Immature natural killer cell (primary cell): ENCODE measurements at regions not wholly inside any gene's neighbourhood (a gene's known extent, or its start where the extent isn't known, plus 50 kb on each side); places are given as distances from the start of the nearest gene placed in this dataset.
"Not testable (repeated sequence)": the region's sequence is repeated elsewhere in the genome, so short reads cannot be mapped to it uniquely, and the experiment has no call there.

Experiments
- DNase-seq, 3 donors: peaks; one replicate each; pipeline ENCODE4 v3.0.0; 2022; ENCODE audit warnings: mixed read lengths in 1 of 3
- H3K27ac Mint-ChIP-seq, 6 donors: one replicate each; pipeline ENCODE4 v1.8.0; 2020; ENCODE audit warnings: mixed read lengths in 6 of 6, mild to moderate bottlenecking in 5 of 6, inconsistent platforms in 4 of 6, moderate library complexity in 3 of 6
- H3K27me3 Mint-ChIP-seq, 3 donors: one replicate each; pipeline ENCODE4 v1.8.0; 2020 to 2021; ENCODE audit warnings: low read depth in 3 of 3, mild to moderate bottlenecking in 3 of 3, mixed read lengths in 3 of 3, moderate library complexity in 3 of 3, inconsistent platforms in 1 of 3
- H3K36me3 Mint-ChIP-seq, 3 donors: one replicate each; pipeline ENCODE4 v1.8.0; 2020; ENCODE audit warnings: mixed read lengths in 3 of 3, inconsistent platforms in 2 of 3, mild to moderate bottlenecking in 2 of 3
- H3K4me1 Mint-ChIP-seq, 2 donors: one replicate each; pipeline ENCODE4 v1.8.0; 2020; ENCODE audit warnings: inconsistent platforms in 2 of 2, mild to moderate bottlenecking in 2 of 2, mixed read lengths in 2 of 2, moderate library complexity in 1 of 2
- H3K4me3 Mint-ChIP-seq, 5 donors: one replicate each; pipeline ENCODE4 v1.8.0; 2020; ENCODE audit warnings: mild to moderate bottlenecking in 5 of 5, mixed read lengths in 5 of 5, inconsistent platforms in 3 of 5, moderate library complexity in 3 of 5
- H3K9me3 Mint-ChIP-seq, 6 donors: one replicate each; pipeline ENCODE4 v1.8.0; 2020; ENCODE audit warnings: mild to moderate bottlenecking in 6 of 6, mixed read lengths in 6 of 6, inconsistent platforms in 4 of 6, moderate library complexity in 3 of 6

DNA sequence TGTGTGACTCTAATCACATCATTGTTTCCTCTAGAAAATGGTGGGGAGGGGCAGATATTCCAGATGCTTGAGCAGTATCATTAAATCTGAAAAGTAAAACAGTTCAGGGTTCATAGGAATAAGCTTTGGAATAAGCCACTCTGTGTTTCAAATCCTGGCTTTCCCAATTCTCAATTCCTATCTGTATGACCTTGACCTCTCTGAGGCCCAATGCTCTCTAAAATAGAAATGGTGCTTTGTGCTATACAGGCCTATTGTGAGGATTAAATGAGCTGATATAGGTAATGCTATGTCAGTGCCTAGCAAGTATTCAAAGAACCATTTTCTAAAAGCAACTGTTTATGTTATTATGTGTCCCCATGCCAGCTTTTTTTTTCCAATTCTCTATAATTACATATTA, 209.0 kb upstream of the PRSS16 start:
- no peaks in the 10 kb centered on the region for H3K36me3 Mint-ChIP-seq
- no peak overlapping the region for H3K4me3 Mint-ChIP-seq
- H3K27me3 Mint-ChIP-seq: peaks cover 3 to 15% (median 6%) of the 10 kb centered on the region in 3 donors
- DNase-seq: no peak
- H3K4me1 Mint-ChIP-seq: no peaks in the 10 kb centered on the region
- H3K27ac Mint-ChIP-seq: no peak overlapping the region
- no peaks in the 10 kb centered on the region for H3K9me3 Mint-ChIP-seq

- no peak for DNase-seq
- H3K4me3 Mint-ChIP-seq: no peak overlapping the region
- no peaks in the 10 kb centered on the region for H3K4me1 Mint-ChIP-seq
- H3K27me3 Mint-ChIP-seq: peaks cover 0 to 13% (median 6%) of the 10 kb centered on the region in 3 donors
- H3K9me3 Mint-ChIP-seq: peaks cover 0 to 3% (median 0%) of the 10 kb centered on the region in 6 donors
- no peaks in the 10 kb centered on the region for H3K36me3 Mint-ChIP-seq
- H3K27ac Mint-ChIP-seq: no peak overlapping the region
Measured at GRCh38 chr6:27040244-27041042, 207.1 kb upstream of the PRSS16 start.

DNA sequence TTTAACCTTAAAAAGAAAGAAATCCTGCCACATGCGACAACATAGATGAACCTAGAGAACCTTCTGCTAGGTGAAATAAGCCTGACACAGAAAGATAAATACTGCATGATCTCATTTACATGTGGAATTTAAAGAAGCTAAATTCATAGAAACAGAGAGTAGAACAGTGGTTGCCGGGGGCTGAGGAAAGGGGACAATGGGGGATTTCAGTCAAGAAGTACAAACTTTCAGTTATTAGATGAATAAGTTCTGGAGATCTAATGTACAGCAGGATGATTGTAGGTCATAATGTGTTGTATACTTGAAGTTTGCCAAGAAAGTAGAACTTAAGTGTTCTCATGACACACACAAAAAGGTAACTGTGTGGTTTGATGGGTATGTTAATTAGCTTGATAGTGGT, 204.3 kb upstream of the PRSS16 start:
- Mint-ChIP-seq H3K27ac (no peak overlapping the region), H3K36me3 (no peaks in the 10 kb centered on the region), H3K4me1 (no peaks in the 10 kb centered on the region), H3K27me3 (peaks cover 0 to 6% (median 3%) of the 10 kb centered on the region in 3 donors), H3K9me3 (peaks cover 0 to 7% (median 0%) of the 10 kb centered on the region in 6 donors), H3K4me3 (no peak overlapping the region)
- no peak for DNase-seq

GRCh38 chr6:27045131-27045530, 202.4 kb upstream of the PRSS16 start:
- H3K27me3 Mint-ChIP-seq: peaks cover 0 to 12% (median 0%) of the 10 kb centered on the region in 3 donors
- H3K4me3 Mint-ChIP-seq, DNase-seq, H3K9me3 Mint-ChIP-seq, H3K4me1 Mint-ChIP-seq, H3K36me3 Mint-ChIP-seq, H3K27ac Mint-ChIP-seq: not testable (repeated sequence)

DNA sequence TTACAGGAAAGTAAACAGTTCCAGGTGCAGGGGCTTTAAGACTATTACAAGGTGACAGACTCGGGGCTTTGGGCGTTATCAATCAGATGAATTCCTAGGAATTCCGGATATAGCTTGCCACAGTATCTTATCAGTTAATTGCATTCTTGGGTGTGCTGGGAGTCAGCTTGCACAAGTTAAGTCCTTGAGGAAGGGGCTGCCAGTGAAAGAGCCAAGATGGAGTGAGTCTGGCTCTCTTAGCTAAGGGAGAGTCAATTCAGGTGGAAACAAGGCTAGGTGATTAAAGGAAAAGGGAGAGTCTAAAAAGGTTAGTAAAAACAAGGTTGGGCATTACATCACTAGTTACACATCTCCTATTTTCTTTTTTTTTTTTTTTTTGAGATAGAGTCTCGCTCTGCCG, 199.8 kb upstream of the PRSS16 start:
- not testable (repeated sequence) for H3K4me1 Mint-ChIP-seq, H3K27ac Mint-ChIP-seq, H3K36me3 Mint-ChIP-seq, DNase-seq, H3K9me3 Mint-ChIP-seq, H3K4me3 Mint-ChIP-seq
- peaks cover 0 to 13% (median 2%) of the 10 kb centered on the region in 3 donors for H3K27me3 Mint-ChIP-seq

GRCh38 chr6:27049863-27050781, 197.4 kb upstream of the PRSS16 start:
- H3K27ac Mint-ChIP-seq: no peak overlapping the region
- no peak for DNase-seq

GRCh38 chr6:27052082-27052730, 195.3 kb upstream of the PRSS16 start:
- H3K27ac Mint-ChIP-seq, H3K4me1 Mint-ChIP-seq, H3K9me3 Mint-ChIP-seq, H3K4me3 Mint-ChIP-seq, H3K36me3 Mint-ChIP-seq, DNase-seq: not testable (repeated sequence)
- H3K27me3 Mint-ChIP-seq: peaks cover 2 to 15% (median 2%) of the 10 kb centered on the region in 3 donors

More at GRCh38 chr6:27049863-27050781, 197.4 kb upstream of the PRSS16 start:
- Mint-ChIP-seq H3K9me3 (peaks cover 0 to 5% (median 0%) of the 10 kb centered on the region in 6 donors), H3K4me3 (no peak overlapping the region), H3K36me3 (no peaks in the 10 kb centered on the region), H3K4me1 (no peaks in the 10 kb centered on the region), H3K27me3 (peaks cover 0 to 9% (median 2%) of the 10 kb centered on the region in 3 donors)

- H3K36me3 Mint-ChIP-seq: no peaks in the 10 kb centered on the region
- H3K9me3 Mint-ChIP-seq: peaks cover 0 to under 1% (median 0%) of the 10 kb centered on the region in 6 donors
- DNase-seq: no peak
- H3K27me3 Mint-ChIP-seq: peaks cover 2 to 15% (median 2%) of the 10 kb centered on the region in 3 donors
- no peaks in the 10 kb centered on the region for H3K4me1 Mint-ChIP-seq
- no peak overlapping the region for H3K4me3 Mint-ChIP-seq
- H3K27ac Mint-ChIP-seq: no peak overlapping the region
Measured at GRCh38 chr6:27052731-27053082, 194.8 kb upstream of the PRSS16 start.

DNA sequence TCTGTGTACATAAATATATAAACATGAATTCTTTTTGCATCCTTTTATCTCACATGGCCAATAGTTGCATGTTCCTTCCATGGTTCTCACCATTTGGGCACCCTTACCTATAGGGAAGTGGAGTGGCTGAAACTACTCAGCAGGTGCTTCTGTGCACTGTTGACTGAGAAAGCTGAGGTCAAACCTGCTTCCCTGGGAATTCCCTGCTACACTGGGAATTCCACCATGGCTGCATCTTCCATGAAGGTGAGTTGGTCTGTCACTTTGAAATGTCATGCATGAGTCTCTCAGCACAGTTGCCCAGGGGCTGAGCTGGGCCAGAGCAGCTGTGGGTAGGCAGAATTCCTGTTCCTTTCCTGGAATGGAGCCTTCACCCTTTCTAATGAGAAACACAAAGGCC, 193.8 kb upstream of the PRSS16 start:
- H3K36me3 Mint-ChIP-seq: no peaks in the 10 kb centered on the region
- no peak for DNase-seq
- H3K4me3 Mint-ChIP-seq: no peak overlapping the region
- H3K9me3 Mint-ChIP-seq: no peaks in the 10 kb centered on the region
- no peak overlapping the region for H3K27ac Mint-ChIP-seq
- H3K4me1 Mint-ChIP-seq: no peaks in the 10 kb centered on the region
- H3K27me3 Mint-ChIP-seq: peaks cover 2 to 14% (median 2%) of the 10 kb centered on the region in 3 donors

DNA sequence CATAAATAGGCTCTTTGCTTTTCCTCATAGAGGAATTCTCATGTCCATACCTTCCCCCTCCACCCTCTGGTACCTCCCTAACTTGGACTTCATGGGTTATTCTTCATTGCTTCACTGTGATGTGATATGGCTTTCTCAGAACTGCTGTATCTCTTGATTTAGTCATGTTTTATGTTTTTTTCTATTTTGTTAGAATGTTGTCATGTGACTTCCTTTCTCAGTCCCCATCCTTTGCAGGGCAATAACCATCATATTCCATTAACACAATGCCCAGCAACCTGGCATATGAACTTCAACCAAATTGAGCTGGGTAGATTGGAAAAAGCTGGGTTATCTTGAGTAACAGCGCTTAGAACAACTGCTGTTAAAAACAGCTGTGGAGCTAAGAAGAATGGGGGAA, 190.9 kb upstream of the PRSS16 start:
- Mint-ChIP-seq H3K4me3 (no peak overlapping the region), H3K27ac (no peak overlapping the region), H3K36me3 (no peaks in the 10 kb centered on the region), H3K27me3 (peaks cover 3 to 8% (median 3%) of the 10 kb centered on the region in 3 donors), H3K4me1 (no peaks in the 10 kb centered on the region), H3K9me3 (no peaks in the 10 kb centered on the region)
- DNase-seq: no peak

DNA sequence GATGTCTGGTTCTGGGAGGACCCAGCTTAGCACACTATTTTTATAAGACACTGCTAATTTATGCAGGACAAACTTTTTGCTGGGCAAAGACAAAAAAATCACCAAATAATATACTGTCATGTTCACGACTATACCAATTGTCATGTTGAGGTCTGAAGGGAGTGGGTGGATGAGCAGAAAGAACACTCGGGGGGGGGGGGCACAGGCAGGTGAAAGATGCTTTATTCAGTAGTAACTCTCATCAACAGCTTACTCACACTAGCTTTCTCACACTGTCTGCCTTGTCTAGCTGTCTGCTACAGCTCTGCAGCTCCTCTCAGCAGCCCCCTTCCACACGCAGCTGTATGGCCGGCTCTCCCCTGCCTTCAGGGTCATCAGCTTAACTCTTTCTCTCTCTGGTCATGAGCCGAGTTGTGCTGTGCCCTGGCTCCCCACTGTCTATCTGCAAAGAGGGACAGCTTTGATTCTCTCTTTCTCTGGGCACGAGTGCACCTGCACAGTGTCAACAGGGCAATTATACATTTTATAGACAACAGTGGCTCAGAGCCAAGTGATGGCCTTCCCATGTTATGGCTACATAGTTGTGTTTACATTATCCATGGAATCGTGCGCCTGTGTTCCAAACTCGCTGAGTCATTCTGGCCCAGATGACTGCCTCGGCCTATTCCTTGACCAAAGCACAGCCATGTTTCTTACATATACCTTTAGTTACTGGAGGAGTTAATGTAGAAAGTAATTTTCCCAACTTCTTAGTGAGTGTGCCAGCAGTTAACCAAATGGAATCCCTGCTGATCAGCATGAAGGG, 187.7 kb upstream of the PRSS16 start:
- Mint-ChIP-seq H3K9me3 (no peaks in the 10 kb centered on the region), H3K27ac (no peak overlapping the region), H3K4me1 (no peaks in the 10 kb centered on the region), H3K36me3 (no peaks in the 10 kb centered on the region), H3K4me3 (no peak overlapping the region), H3K27me3 (peaks cover 2 to 8% (median 5%) of the 10 kb centered on the region in 3 donors)
- no peak for DNase-seq

GRCh38 chr6:27061235-27061993, 186.1 kb upstream of the PRSS16 start:
- H3K9me3 Mint-ChIP-seq: no peaks in the 10 kb centered on the region
- H3K4me1 Mint-ChIP-seq: no peaks in the 10 kb centered on the region
- H3K36me3 Mint-ChIP-seq: no peaks in the 10 kb centered on the region
- DNase-seq: no peak
- H3K4me3 Mint-ChIP-seq: no peak overlapping the region
- peaks cover 2 to 6% (median 3%) of the 10 kb centered on the region in 3 donors for H3K27me3 Mint-ChIP-seq
- no peak overlapping the region for H3K27ac Mint-ChIP-seq

DNA sequence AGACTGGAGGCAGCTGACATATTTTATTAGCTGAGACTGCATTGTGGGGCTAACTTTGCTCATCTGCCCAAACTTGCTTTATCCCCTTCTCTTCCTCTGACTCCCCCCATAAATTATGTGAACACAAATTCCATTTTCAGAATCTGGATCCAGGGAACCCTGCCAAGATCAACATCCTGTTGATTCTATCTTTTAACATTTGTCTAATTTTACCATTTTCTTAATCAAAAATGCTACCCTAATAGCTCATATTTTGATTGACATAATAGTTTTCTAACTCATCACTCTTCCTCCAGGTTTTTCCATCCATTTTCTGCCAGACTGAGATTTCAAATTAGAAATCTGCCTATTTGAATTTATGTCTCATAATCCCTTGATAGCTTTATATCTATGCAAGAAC, 184.7 kb upstream of the PRSS16 start:
- Mint-ChIP-seq H3K27ac (no peak overlapping the region), H3K9me3 (no peaks in the 10 kb centered on the region), H3K4me1 (no peaks in the 10 kb centered on the region), H3K27me3 (peaks cover 2 to 3% (median 2%) of the 10 kb centered on the region in 3 donors), H3K36me3 (no peaks in the 10 kb centered on the region), H3K4me3 (no peak overlapping the region)
- DNase-seq: no peak
